Epithelial cell of esophagus (primary cell): ENCODE measurements at regions not wholly inside any gene's neighbourhood (a gene's known extent, or its start where the extent isn't known, plus 50 kb on each side); places are given as distances from the start of the nearest gene placed in this dataset.

Experiments
- DNase-seq: peaks from one replicate; pipeline ENCODE4 v3.0.0; 2010; ENCODE audit warnings: low read depth
- H3K4me3 ChIP-seq: 2 replicates; pipeline ENCODE4 v1.5.1; 2011; ENCODE audit warnings: mild to moderate bottlenecking, low read length, control low read depth
- TF ChIP-seq, protein P1 (sequence below): IDR thresholded peaks from 2 replicates; pipeline ENCODE4 v1.5.1; 2011; ENCODE audit warnings: low read depth, mild to moderate bottlenecking, low read length, control low read depth, inconsistent platforms; ENCODE audit not compliant: insufficient read depth; ENCODE audit errors: missing control alignments

DNA sequence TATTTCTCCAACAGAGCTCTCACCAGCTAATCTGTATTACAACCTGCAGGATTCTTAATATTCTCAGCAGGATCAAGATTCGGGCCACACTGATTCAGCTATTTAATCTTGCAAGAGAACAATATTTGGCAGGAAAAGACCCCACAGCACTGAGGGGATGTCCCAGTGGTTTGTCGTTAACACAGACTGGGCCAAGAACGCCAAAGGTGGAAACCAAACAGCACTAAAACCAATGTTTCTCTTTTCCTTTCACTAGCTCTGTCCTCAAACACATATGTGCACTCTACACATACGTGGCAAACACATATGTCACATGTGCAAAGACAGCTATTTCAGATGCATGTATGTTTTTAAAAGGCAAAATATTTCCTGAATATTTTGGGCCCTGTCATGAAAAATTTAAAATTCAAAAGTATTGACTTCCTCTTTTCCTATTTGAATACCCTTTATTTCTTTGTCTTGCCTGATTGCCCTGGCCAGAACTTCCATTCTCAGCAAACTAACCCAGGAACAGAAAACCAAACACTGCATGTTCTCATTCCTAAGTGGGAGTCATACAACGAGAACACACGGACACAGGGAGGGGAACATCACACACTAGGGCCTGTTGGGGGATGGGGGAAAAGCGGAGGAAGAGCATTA, 51.7 kb upstream of the NEBL start:
- H3K4me3 ChIP-seq = no peak overlapping the region
- TF ChIP-seq, protein P1, sequence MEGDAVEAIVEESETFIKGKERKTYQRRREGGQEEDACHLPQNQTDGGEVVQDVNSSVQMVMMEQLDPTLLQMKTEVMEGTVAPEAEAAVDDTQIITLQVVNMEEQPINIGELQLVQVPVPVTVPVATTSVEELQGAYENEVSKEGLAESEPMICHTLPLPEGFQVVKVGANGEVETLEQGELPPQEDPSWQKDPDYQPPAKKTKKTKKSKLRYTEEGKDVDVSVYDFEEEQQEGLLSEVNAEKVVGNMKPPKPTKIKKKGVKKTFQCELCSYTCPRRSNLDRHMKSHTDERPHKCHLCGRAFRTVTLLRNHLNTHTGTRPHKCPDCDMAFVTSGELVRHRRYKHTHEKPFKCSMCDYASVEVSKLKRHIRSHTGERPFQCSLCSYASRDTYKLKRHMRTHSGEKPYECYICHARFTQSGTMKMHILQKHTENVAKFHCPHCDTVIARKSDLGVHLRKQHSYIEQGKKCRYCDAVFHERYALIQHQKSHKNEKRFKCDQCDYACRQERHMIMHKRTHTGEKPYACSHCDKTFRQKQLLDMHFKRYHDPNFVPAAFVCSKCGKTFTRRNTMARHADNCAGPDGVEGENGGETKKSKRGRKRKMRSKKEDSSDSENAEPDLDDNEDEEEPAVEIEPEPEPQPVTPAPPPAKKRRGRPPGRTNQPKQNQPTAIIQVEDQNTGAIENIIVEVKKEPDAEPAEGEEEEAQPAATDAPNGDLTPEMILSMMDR = no peak
- no peak for DNase-seq
